Umbilical cord (tissue), 1 donor: ENCODE measurements at regions not wholly inside any gene's neighbourhood (a gene's known extent, or its start where the extent isn't known, plus 50 kb on each side); places are given as distances from the start of the nearest gene placed in this dataset.
A peak's percentile ranks its signal among the peaks of the same experiment; 100 is the strongest.
"Not testable (repeated sequence)": the region's sequence is repeated elsewhere in the genome, so short reads cannot be mapped to it uniquely, and the experiment has no call there.

Experiments
- DNase-seq: peaks from one replicate; pipeline ENCODE4 v3.0.0-alpha.2; 2015; ENCODE audit warnings: low spot score

GRCh38 chr1:190975827-190976226 is 498.2 kb upstream of the BRINP3 start:
- no peak for DNase-seq

- DNase-seq, result no peak
Observed at GRCh38 chr1:191002768-191003167, 525.1 kb upstream of the BRINP3 start.

GRCh38 chr1:191016765-191017164 is 539.1 kb upstream of the BRINP3 start:
- no peak for DNase-seq

- DNase-seq, result no peak
Observed at GRCh38 chr1:191022856-191023255, 545.2 kb upstream of the BRINP3 start.

GRCh38 chr1:191025896-191026642 is 548.4 kb upstream of the BRINP3 start:
- no peak for DNase-seq

GRCh38 chr1:191026828-191027227 is 549.2 kb upstream of the BRINP3 start:
- DNase-seq, result no peak

- DNase-seq, result no peak
Observed at GRCh38 chr1:191034132-191034531, 556.5 kb upstream of the BRINP3 start.

- DNase-seq, result no peak
Observed at GRCh38 chr1:191043066-191043465, 565.4 kb upstream of the BRINP3 start.

GRCh38 chr1:191049781-191050180 is 572.1 kb upstream of the BRINP3 start:
- no peak for DNase-seq

GRCh38 chr1:191052888-191053287 is 575.2 kb upstream of the BRINP3 start:
- no peak for DNase-seq

- no peak for DNase-seq
Observed at GRCh38 chr1:191065346-191065745, 587.7 kb upstream of the BRINP3 start.

- DNase-seq, result no peak
Observed at GRCh38 chr1:191065771-191066170, 588.1 kb upstream of the BRINP3 start.

GRCh38 chr1:191074881-191075280 is 597.2 kb upstream of the BRINP3 start:
- no peak for DNase-seq

- not testable (repeated sequence) for DNase-seq
Observed at GRCh38 chr1:191083090-191083489, 605.4 kb upstream of the BRINP3 start.

- DNase-seq, result no peak
Observed at GRCh38 chr1:191085121-191085520, 607.5 kb upstream of the BRINP3 start.

- DNase-seq, result no peak
Observed at GRCh38 chr1:191086910-191087309, 609.2 kb upstream of the BRINP3 start.

GRCh38 chr1:191096405-191096804 is 618.7 kb upstream of the BRINP3 start:
- no peak for DNase-seq

GRCh38 chr1:191099696-191100095 is 622.0 kb upstream of the BRINP3 start:
- no peak for DNase-seq

- DNase-seq, result no peak
Observed at GRCh38 chr1:191101960-191102359, 624.3 kb upstream of the BRINP3 start.

- DNase-seq, result no peak
Observed at GRCh38 chr1:191125950-191126349, 648.3 kb upstream of the BRINP3 start.

- peak; percentile 6 for DNase-seq
Observed at GRCh38 chr1:191134796-191135195, 657.1 kb upstream of the BRINP3 start.

GRCh38 chr1:191140038-191140437 is 662.4 kb upstream of the BRINP3 start:
- DNase-seq, result no peak

- no peak for DNase-seq
Observed at GRCh38 chr1:191142748-191143147, 665.1 kb upstream of the BRINP3 start.

GRCh38 chr1:191145834-191146233 is 668.2 kb upstream of the BRINP3 start:
- no peak for DNase-seq
